Thyroid gland (tissue), 4 donors: ENCODE measurements at regions not wholly inside any gene's neighbourhood (a gene's known extent, or its start where the extent isn't known, plus 50 kb on each side); places are given as distances from the start of the nearest gene placed in this dataset.
"Not testable (repeated sequence)": the region's sequence is repeated elsewhere in the genome, so short reads cannot be mapped to it uniquely, and the experiment has no call there.

Source experiments
- DNase-seq, 2 donors: peaks; one replicate each; pipeline ENCODE4 v3.0.0-alpha.2; 2019
- H3K27ac ChIP-seq, 3 donors: fragments of 200-600 bp; sonication (generic); 1 replicate in 2 of 3; 2 replicates in 1 of 3; pipeline ENCODE4 v1.5.1; 2016 to 2019; ENCODE audit warnings: mild to moderate bottlenecking in 1 of 3, moderate library complexity in 1 of 3
- H3K27me3 ChIP-seq: fragments of 200-600 bp; sonication (generic); one replicate; pipeline ENCODE4 v1.5.1; 2019
- H3K36me3 ChIP-seq, 2 donors: fragments of 200-600 bp; sonication (generic); one replicate each; pipeline ENCODE4 v1.5.1; 2016 to 2019
- H3K4me1 ChIP-seq, 2 donors: fragments of 200-600 bp; sonication (generic); one replicate each; pipeline ENCODE4 v1.5.1; 2017 to 2019
- H3K4me3 ChIP-seq, 3 donors: fragments of 200-600 bp; sonication (generic); replicated peaks in 1 of 3; 1 replicate in 2 of 3; 2 replicates in 1 of 3; pipeline ENCODE4 v1.5.1; 2016; ENCODE audit warnings: mild to moderate bottlenecking in 1 of 3
- H3K9me3 ChIP-seq: fragments of 200-600 bp; sonication (generic); one replicate; pipeline ENCODE4 v1.5.1; 2017
- CTCF ChIP-seq, 6 experiments: fragments of 200-600 bp in 3 of 6; fragments of 450-650 bp in 3 of 6; sonication (generic) in 3 of 6; IDR thresholded peaks; one replicate each; pipeline ENCODE4 v1.5.1; 2016 to 2019; ENCODE audit warnings: antibody characterized with exemption in 6 of 6, mild to moderate bottlenecking in 2 of 6, inconsistent platforms in 1 of 6, moderate library complexity in 1 of 6
- POLR2A ChIP-seq, 2 donors: fragments of 450-650 bp; IDR thresholded peaks; one replicate each; pipeline ENCODE4 v1.6.1; 2017; ENCODE audit warnings: antibody characterized with exemption in 2 of 2, mild to moderate bottlenecking in 2 of 2, moderate library complexity in 1 of 2
- WGBS, 2 donors: methylation state at CpG; one replicate each; pipeline ENCODE4 v1.1.5; 2017; 5-methylcytosine and 5-hydroxymethylcytosine counted together
- intact Hi-C: fragments of 100-400 bp; cut with DNase I; formaldehyde crosslinking; loops from one replicate; pipeline ENCODE4 v1.15.1; 2023

- Histone ChIP-seq H3K27me3 (no peaks in the 10 kb centered on the region), H3K4me3 (no peak overlapping the region), H3K27ac (no peak overlapping the region), H3K4me1 (no peaks in the 10 kb centered on the region), H3K36me3 (no peaks in the 10 kb centered on the region), H3K9me3 (no peaks in the 10 kb centered on the region)
- WGBS, 2 donors = 44 to 93% methylated on average over 3 of the region's 3 CpGs
- intact Hi-C loops = no loop called here
- no peak for DNase-seq
- TF ChIP-seq CTCF (IDR thresholded peaks at IDR 0.05) = no peak
- no peak for TF ChIP-seq POLR2A (IDR thresholded peaks at IDR 0.05)
These were observed 430.1 kb upstream of the FGF16 start for GRCh38 chrX:77017093-77017492.

DNA sequence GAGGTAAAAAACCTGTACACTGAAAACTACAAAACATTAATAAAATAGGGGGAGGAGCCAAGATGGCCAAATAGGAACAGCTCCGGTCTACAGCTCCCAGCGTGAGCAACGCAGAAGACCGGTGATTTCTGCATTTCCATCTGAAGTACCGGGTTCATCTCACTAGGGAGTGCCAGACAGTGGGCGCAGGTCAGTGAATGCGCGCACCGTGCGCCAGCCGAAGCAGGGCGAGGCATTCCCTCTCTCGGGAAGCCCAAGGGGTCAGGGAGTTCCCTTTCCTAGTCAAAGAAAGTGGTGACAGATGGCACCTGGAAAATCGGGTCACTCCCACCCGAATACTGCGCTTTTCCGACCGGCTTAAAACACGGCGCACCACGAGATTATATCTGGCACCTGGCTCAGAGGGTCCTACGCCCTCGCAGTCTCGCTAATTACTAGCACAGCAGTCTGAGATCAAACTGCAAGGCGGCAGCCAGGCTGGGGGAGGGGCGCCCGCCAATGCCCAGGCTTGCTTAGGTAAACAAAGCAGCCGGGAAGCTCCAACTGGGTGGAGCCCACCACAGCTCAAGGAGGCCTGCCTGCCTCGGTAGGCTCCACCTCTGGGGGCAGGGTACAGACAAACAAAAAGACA, 400.9 kb upstream of the FGF16 start:
- H3K9me3 ChIP-seq, H3K4me1 ChIP-seq, H3K27ac ChIP-seq, H3K36me3 ChIP-seq, H3K4me3 ChIP-seq, H3K27me3 ChIP-seq, intact Hi-C loops: not testable (repeated sequence)
- 3 to 5% methylated on average over 5 to 6 of the region's 29 CpGs for WGBS, 2 donors
- peak; percentile 11 to 14 for DNase-seq

DNA sequence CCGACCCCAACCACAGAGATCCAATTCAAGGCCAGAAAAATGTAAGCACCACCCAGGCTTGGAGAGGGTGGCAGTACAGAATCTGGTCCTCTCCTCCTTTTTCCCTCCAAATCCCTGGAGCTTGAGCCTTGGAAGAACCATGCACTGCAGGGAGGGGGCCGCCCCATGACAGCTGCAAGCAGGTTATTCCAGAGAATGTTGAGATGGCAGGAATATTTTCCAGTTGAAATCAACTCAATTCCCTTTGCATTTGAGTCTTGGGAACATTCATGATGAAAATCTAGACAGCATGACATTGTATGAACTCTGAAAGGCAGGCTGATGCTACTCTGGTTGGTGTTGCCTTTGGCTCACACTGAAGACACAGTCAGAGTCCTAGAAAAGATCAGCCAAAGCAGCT, 386.6 kb upstream of the FGF16 start:
- H3K9me3 ChIP-seq = no peaks in the 10 kb centered on the region
- no peaks in the 10 kb centered on the region for H3K36me3 ChIP-seq
- 75 to 80% methylated on average over 1 of the region's 2 CpGs for WGBS, 2 donors
- H3K27ac ChIP-seq = no peak overlapping the region
- H3K4me3 ChIP-seq = no peak overlapping the region
- DNase-seq = no peak
- no peaks in the 10 kb centered on the region for H3K4me1 ChIP-seq
- intact Hi-C loops = no loop called here
- TF ChIP-seq CTCF (IDR thresholded peaks at IDR 0.05) (no peak), POLR2A (IDR thresholded peaks at IDR 0.05) (no peak)
- H3K27me3 ChIP-seq = no peaks in the 10 kb centered on the region

GRCh38 chrX:77061022-77061421, 386.2 kb upstream of the FGF16 start:
- intact Hi-C loops = no loop called here
- DNase-seq = no peak
- Histone ChIP-seq H3K4me1 (no peaks in the 10 kb centered on the region), H3K27ac (no peak overlapping the region), H3K9me3 (no peaks in the 10 kb centered on the region), H3K27me3 (no peaks in the 10 kb centered on the region), H3K4me3 (no peak overlapping the region), H3K36me3 (no peaks in the 10 kb centered on the region)
- no peak for TF ChIP-seq POLR2A (IDR thresholded peaks at IDR 0.05)

- H3K27me3 ChIP-seq = no peaks in the 10 kb centered on the region
- WGBS, 2 donors = 51 to 63% methylated on average over 3 of the region's 3 CpGs
- H3K27ac ChIP-seq = no peak overlapping the region
- intact Hi-C loops = no loop called here
- no peak for DNase-seq
- no peaks in the 10 kb centered on the region for H3K9me3 ChIP-seq
- H3K4me1 ChIP-seq = no peaks in the 10 kb centered on the region
- no peak overlapping the region for H3K4me3 ChIP-seq
- no peaks in the 10 kb centered on the region for H3K36me3 ChIP-seq
- TF ChIP-seq CTCF (IDR thresholded peaks at IDR 0.05) (no peak), POLR2A (IDR thresholded peaks at IDR 0.05) (no peak)
These were observed 385.6 kb upstream of the FGF16 start for GRCh38 chrX:77061545-77061944.

- Histone ChIP-seq H3K9me3 (no peaks in the 10 kb centered on the region), H3K36me3 (no peaks in the 10 kb centered on the region), H3K27me3 (no peaks in the 10 kb centered on the region), H3K27ac (no peak overlapping the region), H3K4me3 (no peak overlapping the region), H3K4me1 (no peaks in the 10 kb centered on the region)
- DNase-seq = no peak
- TF ChIP-seq CTCF (IDR thresholded peaks at IDR 0.05) (no peak), POLR2A (IDR thresholded peaks at IDR 0.05) (no peak)
- WGBS, 2 donors = 87 to 98% methylated on average over 9 to 11 of the region's 11 CpGs
- intact Hi-C loops = no loop called here
These were observed 381.3 kb upstream of the FGF16 start for GRCh38 chrX:77065896-77066295.
